Epithelial cell of esophagus (primary cell): ENCODE measurements at regions not wholly inside any gene's neighbourhood (a gene's known extent, or its start where the extent isn't known, plus 50 kb on each side); places are given as distances from the start of the nearest gene placed in this dataset.

Experiments used
- DNase-seq: peaks from one replicate; pipeline ENCODE4 v3.0.0; 2010; ENCODE audit warnings: low read depth
- H3K4me3 ChIP-seq: 2 replicates; pipeline ENCODE4 v1.5.1; 2011; ENCODE audit warnings: mild to moderate bottlenecking, low read length, control low read depth
- TF ChIP-seq, protein P1 (sequence below): IDR thresholded peaks from 2 replicates; pipeline ENCODE4 v1.5.1; 2011; ENCODE audit warnings: low read depth, mild to moderate bottlenecking, low read length, control low read depth, inconsistent platforms; ENCODE audit not compliant: insufficient read depth; ENCODE audit errors: missing control alignments

DNA sequence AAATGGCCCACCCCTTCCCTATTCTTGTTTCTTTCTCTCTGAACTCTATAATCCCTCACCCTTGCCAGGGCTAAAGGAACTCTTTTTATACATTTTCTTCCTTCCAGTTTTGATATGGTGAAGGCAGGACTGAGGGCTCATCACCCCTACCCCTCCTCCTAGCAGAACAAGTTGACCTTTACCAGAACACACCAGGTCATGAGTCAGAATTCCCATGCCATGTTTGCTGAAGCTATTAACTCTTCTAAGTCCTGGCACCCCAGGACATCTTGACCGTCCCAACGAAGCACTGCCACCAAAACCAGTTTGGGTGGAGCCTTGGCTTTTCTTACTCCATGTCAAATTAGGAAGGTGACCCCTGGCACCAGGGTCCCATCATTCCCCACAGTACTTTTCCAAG, 57.5 kb upstream of the DYNLT3 start:
- H3K4me3 ChIP-seq: no peak overlapping the region
- TF ChIP-seq, protein P1, sequence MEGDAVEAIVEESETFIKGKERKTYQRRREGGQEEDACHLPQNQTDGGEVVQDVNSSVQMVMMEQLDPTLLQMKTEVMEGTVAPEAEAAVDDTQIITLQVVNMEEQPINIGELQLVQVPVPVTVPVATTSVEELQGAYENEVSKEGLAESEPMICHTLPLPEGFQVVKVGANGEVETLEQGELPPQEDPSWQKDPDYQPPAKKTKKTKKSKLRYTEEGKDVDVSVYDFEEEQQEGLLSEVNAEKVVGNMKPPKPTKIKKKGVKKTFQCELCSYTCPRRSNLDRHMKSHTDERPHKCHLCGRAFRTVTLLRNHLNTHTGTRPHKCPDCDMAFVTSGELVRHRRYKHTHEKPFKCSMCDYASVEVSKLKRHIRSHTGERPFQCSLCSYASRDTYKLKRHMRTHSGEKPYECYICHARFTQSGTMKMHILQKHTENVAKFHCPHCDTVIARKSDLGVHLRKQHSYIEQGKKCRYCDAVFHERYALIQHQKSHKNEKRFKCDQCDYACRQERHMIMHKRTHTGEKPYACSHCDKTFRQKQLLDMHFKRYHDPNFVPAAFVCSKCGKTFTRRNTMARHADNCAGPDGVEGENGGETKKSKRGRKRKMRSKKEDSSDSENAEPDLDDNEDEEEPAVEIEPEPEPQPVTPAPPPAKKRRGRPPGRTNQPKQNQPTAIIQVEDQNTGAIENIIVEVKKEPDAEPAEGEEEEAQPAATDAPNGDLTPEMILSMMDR: no peak

DNA sequence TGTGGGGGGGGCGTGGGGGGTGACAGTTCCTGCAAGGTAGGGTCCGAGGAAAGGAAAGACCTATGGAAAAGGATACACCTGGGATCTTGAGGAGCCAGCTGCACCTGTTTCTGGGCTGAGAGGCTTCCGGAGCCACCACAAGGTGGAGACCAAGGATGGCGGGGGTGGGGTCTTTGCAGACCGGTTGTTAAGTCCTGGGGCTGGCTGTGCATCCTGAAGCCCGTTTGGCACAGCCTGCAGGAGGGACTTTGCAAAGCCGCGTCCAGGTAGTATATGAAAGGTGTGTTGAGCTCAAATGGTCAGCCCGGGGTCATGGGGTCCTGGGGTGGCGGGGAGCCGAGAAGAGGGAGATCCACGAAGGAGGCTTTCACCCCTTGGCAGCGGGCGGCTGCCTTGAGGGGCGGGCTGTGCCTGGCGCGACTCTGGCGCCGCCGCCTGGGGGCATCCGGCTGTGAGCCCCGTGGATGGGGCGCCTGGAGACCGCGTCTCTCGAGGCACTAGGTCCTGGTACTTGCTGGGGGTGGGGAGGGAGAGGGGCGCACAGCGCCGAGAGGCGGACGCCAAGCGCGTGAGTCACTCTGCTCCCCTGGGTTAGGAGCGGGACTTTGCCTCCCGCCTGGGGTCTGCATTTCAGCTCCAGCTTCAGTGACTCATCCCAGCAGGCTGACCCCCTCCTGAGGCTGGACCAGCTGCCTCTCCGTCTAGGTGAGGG, 58.2 kb upstream of the DYNLT3 start:
- DNase-seq: peak; percentile 4
- TF ChIP-seq, protein P1: no peak
- H3K4me3 ChIP-seq: peak overlapping the region; percentile 10

More for the DNA sequence above, 57.5 kb upstream of the DYNLT3 start:
- no peak for DNase-seq

DNA sequence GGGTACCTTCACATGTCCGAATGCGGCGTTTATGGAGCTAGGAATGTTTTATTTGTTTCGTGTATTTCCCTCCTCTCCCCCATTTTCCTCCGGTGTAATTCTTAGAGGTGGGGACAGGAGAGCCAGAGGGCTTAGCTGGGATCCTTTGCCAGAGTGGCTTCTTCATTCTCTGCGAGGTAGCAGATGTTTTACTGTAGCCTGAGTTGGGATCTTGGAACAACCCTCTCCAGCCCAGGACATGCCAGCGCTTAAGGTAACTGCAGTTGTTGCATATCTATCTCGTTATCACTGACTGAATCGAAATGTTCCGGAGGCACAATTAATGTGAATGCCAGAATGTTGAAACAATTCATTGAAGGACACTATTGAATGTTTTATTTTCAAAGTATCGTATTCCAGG, 59.0 kb upstream of the DYNLT3 start:
- no peak for DNase-seq
- no peak overlapping the region for H3K4me3 ChIP-seq
- TF ChIP-seq, protein P1: no peak

DNA sequence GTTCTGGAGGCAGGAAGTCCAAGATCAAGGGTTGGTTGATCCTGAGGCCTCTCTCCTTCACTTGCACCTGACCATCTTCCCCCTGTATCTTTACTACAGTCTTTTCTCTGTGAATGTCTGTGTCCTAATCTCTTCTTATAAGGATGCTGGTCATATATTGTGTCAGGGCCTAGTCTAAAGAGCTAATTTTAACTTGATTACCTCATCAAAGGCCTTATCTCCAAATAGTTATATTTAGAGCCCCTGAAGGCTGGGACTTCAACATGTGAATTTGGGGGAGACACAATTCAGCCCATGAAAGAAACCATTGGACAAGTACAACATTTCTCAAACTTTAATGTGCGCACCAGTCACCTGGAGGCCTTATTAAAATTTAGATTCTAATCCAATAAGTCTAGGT, 62.8 kb upstream of the DYNLT3 start:
- TF ChIP-seq, protein P1: no peak
- H3K4me3 ChIP-seq: no peak overlapping the region
- DNase-seq: no peak

DNA sequence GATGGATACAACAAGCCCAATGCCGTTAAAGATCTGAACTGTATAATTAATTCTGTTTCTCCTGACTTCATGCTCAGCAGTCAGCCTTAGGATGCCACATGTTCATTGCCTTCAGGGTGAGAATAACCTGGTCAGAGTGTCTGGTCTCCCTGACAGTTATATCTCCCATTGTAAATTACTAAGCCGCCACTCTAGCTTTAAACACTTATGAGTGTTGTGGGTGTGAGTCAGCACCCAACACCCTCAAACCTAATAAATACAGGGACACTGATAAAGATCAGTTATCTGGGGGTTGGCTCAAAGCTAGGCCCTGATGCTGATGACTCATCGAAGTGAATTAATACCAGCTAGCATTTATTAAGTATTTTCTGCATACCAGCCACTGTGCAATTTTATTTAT, 64.9 kb upstream of the DYNLT3 start:
- H3K4me3 ChIP-seq: no peak overlapping the region
- DNase-seq: peak; percentile 16
- TF ChIP-seq, protein P1: no peak

DNA sequence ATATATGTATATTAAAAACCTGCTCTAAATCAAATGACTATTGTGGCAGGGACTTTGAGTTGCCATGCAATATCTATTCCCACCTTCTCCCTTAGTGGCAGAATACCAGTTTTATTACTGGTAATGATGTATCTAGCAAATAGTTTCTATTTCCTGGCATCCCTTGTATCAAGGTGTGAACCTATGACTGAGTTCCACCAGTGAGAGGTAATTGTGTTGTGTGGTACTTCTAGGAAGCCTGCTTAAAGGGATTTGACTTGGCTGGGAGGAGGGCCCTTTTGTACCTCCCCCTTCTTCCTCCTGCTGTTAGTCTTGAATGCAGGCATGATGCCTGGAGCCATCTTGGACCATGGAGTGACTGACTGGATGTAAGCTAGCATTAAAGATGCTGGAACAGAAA, 65.4 kb upstream of the DYNLT3 start:
- H3K4me3 ChIP-seq: no peak overlapping the region
- DNase-seq: no peak
- TF ChIP-seq, protein P1: no peak

DNA sequence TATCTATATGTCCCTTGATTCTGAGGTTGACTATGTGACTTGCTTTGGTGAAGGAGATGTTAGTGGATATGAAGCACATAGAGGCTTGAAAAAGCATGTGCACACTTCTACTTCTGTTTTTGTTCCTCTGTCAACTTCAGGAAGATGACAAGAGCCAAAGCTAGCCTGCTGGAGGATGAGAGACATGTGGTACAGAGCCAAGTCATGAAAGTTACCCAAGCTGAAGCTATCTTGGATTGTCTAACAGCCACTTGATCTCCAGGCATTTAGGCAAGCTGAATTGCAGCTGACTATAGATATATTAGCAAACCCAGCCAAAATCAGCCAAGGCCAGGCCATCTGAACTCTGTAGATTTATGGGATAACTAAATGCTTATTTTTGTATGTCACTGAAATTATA, 70.8 kb upstream of the DYNLT3 start:
- TF ChIP-seq, protein P1: no peak
- DNase-seq: no peak
- H3K4me3 ChIP-seq: no peak overlapping the region
